GM12878 (cell line): ENCODE measurements at regions not wholly inside any gene's neighbourhood (a gene's known extent, or its start where the extent isn't known, plus 50 kb on each side); places are given as distances from the start of the nearest gene placed in this dataset.

Source experiments
- EGR1 ChIP-seq, 2 experiments: IDR thresholded peaks; 1 replicate in 1 of 2; 2 replicates in 1 of 2; pipeline ENCODE4 v1.6.1; 2011 to 2012; ENCODE audit warnings: low read depth in 2 of 2, low read length in 2 of 2, borderline replicate concordance in 1 of 2, mild to moderate bottlenecking in 1 of 2, moderate library complexity in 1 of 2
- MEF2A ChIP-seq: IDR thresholded peaks from 2 replicates; pipeline ENCODE4 v1.6.1; 2011; ENCODE audit warnings: low read depth, mild to moderate bottlenecking, low read length, moderate library complexity; ENCODE audit not compliant: insufficient read depth
- PAX5 ChIP-seq: IDR thresholded peaks from 2 replicates; pipeline ENCODE4 v1.6.1; 2011; ENCODE audit warnings: low read depth, low read length, borderline replicate concordance
- RB1 ChIP-seq: fragments of 450-650 bp; formaldehyde crosslinking; IDR thresholded peaks from 2 replicates; pipeline ENCODE4 v1.6.1; 2017; ENCODE audit warnings: mild to moderate bottlenecking, borderline replicate concordance
- SMAD1 ChIP-seq: fragments of 450-650 bp; IDR thresholded peaks from 2 replicates; pipeline ENCODE4 v1.6.1; 2018; ENCODE audit warnings: mild to moderate bottlenecking, low read depth; ENCODE audit not compliant: partially characterized antibody
- ZNF274 ChIP-seq: IDR thresholded peaks from one replicate; pipeline ENCODE4 v1.8.0; 2011; ENCODE audit not compliant: insufficient read length, insufficient read depth
- TF ChIP-seq, protein P1 (sequence below): IDR thresholded peaks from 2 replicates; pipeline ENCODE4 v1.6.1; 2012; ENCODE audit warnings: improper control_type of control experiment, low read depth, low read length; ENCODE audit not compliant: insufficient replicate concordance
- TF ChIP-seq, protein P2 (sequence below): IDR thresholded peaks from 2 replicates; pipeline ENCODE4 v1.6.1; 2012; ENCODE audit warnings: low read length, inconsistent platforms

DNA sequence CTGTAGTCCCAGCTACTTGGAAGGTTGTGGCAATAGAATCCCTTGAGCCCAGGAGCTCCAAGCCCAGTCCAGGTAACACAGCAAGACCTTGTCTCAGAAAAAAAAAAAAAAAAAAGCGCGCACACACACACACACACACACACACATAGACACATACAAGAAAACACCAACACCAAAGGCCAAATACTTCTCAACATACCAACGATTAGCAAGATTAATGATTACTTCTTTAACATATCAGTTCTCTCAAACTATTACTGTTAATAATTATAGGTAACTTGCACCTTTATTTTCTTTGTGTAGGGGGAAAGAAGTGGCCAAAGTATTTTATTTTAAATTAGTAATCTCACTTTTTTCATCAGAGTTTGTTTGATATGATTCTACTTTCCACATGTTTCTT is 289.5 kb upstream of the ADGRL2 start (continued):
- TF ChIP-seq, protein P1, sequence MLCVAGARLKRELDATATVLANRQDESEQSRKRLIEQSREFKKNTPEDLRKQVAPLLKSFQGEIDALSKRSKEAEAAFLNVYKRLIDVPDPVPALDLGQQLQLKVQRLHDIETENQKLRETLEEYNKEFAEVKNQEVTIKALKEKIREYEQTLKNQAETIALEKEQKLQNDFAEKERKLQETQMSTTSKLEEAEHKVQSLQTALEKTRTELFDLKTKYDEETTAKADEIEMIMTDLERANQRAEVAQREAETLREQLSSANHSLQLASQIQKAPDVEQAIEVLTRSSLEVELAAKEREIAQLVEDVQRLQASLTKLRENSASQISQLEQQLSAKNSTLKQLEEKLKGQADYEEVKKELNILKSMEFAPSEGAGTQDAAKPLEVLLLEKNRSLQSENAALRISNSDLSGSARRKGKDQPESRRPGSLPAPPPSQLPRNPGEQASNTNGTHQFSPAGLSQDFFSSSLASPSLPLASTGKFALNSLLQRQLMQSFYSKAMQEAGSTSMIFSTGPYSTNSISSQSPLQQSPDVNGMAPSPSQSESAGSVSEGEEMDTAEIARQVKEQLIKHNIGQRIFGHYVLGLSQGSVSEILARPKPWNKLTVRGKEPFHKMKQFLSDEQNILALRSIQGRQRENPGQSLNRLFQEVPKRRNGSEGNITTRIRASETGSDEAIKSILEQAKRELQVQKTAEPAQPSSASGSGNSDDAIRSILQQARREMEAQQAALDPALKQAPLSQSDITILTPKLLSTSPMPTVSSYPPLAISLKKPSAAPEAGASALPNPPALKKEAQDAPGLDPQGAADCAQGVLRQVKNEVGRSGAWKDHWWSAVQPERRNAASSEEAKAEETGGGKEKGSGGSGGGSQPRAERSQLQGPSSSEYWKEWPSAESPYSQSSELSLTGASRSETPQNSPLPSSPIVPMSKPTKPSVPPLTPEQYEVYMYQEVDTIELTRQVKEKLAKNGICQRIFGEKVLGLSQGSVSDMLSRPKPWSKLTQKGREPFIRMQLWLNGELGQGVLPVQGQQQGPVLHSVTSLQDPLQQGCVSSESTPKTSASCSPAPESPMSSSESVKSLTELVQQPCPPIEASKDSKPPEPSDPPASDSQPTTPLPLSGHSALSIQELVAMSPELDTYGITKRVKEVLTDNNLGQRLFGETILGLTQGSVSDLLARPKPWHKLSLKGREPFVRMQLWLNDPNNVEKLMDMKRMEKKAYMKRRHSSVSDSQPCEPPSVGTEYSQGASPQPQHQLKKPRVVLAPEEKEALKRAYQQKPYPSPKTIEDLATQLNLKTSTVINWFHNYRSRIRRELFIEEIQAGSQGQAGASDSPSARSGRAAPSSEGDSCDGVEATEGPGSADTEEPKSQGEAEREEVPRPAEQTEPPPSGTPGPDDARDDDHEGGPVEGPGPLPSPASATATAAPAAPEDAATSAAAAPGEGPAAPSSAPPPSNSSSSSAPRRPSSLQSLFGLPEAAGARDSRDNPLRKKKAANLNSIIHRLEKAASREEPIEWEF: no peak
- TF ChIP-seq PAX5 (no peak), SMAD1 (no peak), EGR1 (IDR thresholded peaks at IDR 0.05; ENCODE audit: borderline replicate concordance in 1 of 2, low read depth in 2 of 2, low read length in 2 of 2) (no peak), RB1 (no peak), MEF2A (no peak), ZNF274 (no peak)
- TF ChIP-seq, protein P2, sequence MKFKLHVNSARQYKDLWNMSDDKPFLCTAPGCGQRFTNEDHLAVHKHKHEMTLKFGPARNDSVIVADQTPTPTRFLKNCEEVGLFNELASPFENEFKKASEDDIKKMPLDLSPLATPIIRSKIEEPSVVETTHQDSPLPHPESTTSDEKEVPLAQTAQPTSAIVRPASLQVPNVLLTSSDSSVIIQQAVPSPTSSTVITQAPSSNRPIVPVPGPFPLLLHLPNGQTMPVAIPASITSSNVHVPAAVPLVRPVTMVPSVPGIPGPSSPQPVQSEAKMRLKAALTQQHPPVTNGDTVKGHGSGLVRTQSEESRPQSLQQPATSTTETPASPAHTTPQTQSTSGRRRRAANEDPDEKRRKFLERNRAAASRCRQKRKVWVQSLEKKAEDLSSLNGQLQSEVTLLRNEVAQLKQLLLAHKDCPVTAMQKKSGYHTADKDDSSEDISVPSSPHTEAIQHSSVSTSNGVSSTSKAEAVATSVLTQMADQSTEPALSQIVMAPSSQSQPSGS: no peak
